Coronary artery (tissue), 2 donors: ENCODE measurements at regions not wholly inside any gene's neighbourhood (a gene's known extent, or its start where the extent isn't known, plus 50 kb on each side); places are given as distances from the start of the nearest gene placed in this dataset.

ENCODE experiments used
- DNase-seq: peaks from one replicate; pipeline ENCODE4 v3.0.0-alpha.2; 2017; ENCODE audit warnings: low spot score
- H3K27ac ChIP-seq, 2 donors: fragments of 200-600 bp; sonication (generic); one replicate each; pipeline ENCODE4 v1.5.1; 2016 to 2019
- H3K4me3 ChIP-seq: fragments of 200-600 bp; sonication (generic); 2 replicates; pipeline ENCODE4 v1.5.1; 2016; ENCODE audit warnings: mild to moderate bottlenecking, moderate library complexity
- TF ChIP-seq, protein P1 (sequence below): fragments of 200-600 bp; sonication (generic); IDR thresholded peaks from one replicate; pipeline ENCODE4 v1.5.1; 2019; ENCODE audit warnings: antibody characterized with exemption

DNA sequence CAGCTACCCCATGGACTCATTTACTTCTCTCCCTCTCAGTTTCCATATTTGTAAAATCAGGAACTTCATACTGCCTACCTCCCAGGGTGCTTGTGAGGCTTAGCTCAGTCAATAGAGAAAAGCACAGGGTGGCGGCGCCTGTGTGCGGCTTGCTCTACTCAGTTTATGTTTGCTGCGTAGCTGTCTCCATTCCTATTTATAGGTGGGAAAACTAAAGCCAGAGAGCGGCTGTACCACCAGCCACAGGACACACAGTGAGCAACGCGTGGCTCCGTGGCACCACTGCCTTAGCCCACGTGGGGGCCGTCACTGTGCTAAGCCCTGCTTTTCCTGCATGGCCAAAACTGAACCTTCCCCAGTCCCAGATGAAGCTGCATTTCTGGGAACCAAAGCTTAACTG lies 292.4 kb downstream of the TEX29 start:
- TF ChIP-seq, protein P1, sequence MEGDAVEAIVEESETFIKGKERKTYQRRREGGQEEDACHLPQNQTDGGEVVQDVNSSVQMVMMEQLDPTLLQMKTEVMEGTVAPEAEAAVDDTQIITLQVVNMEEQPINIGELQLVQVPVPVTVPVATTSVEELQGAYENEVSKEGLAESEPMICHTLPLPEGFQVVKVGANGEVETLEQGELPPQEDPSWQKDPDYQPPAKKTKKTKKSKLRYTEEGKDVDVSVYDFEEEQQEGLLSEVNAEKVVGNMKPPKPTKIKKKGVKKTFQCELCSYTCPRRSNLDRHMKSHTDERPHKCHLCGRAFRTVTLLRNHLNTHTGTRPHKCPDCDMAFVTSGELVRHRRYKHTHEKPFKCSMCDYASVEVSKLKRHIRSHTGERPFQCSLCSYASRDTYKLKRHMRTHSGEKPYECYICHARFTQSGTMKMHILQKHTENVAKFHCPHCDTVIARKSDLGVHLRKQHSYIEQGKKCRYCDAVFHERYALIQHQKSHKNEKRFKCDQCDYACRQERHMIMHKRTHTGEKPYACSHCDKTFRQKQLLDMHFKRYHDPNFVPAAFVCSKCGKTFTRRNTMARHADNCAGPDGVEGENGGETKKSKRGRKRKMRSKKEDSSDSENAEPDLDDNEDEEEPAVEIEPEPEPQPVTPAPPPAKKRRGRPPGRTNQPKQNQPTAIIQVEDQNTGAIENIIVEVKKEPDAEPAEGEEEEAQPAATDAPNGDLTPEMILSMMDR: no peak
- Histone ChIP-seq H3K27ac (no peak overlapping the region), H3K4me3 (no peak overlapping the region)
- DNase-seq: no peak

DNA sequence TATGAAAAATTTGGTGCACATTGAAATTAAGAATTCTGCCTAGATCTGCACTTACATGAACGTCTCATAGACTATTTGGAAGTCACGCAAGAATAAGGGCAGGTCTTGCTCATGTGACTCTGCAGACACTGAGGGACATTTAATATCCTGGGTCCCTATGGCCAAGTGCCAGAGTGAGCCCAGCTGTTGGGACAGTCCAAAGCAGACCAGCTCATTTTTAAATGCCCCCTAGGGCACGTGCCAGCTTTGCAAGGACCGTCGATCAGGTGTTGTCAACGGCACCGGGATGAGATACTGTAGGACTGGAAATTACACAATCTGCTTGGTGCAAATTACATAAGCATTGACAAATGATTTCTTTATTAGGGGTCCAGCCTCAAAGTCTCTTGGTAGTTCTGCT lies 293.6 kb downstream of the TEX29 start:
- H3K27ac ChIP-seq: no peak overlapping the region
- DNase-seq: peak; percentile 11
- no peak overlapping the region for H3K4me3 ChIP-seq
- TF ChIP-seq, protein P1: no peak

DNA sequence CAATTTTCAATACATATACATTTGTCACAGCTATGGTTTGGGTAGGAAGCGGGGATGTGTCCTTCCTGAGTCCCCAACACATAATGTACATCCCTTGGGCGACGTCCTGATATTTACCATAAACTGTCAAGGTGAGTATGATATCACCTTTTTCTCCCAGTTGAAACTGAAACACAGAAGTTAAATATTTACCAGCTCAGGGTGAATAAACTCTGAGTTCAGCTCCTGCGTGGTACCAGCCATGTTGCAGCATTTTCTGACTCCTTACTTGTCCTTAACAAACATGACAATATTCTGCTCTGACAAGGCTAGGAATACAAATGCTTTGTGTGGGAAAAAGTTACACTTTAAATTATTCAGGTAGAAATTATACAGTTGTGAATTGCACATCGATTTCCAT lies 294.2 kb downstream of the TEX29 start:
- TF ChIP-seq, protein P1: no peak
- H3K27ac ChIP-seq: no peak overlapping the region
- DNase-seq: no peak
- H3K4me3 ChIP-seq: no peak overlapping the region

DNA sequence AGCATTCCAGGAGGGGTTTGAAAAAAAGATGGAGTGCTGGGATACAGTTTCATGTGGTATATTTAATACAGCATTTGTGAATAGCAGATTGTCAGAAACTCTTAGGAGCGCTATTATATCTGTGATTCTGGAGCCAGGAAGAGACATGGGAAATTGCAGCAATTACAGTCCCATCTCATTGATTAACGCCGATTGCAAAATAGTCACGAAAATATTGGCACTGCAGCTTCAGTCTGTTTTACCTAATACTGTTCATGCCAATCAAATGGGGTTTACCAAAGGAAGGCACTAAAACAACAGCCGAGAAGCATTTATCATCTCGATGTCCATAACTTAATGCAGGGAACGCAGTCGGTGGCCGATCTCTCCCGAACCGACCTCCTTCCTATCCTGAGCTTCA lies 295.8 kb downstream of the TEX29 start:
- no peak overlapping the region for H3K27ac ChIP-seq

DNA sequence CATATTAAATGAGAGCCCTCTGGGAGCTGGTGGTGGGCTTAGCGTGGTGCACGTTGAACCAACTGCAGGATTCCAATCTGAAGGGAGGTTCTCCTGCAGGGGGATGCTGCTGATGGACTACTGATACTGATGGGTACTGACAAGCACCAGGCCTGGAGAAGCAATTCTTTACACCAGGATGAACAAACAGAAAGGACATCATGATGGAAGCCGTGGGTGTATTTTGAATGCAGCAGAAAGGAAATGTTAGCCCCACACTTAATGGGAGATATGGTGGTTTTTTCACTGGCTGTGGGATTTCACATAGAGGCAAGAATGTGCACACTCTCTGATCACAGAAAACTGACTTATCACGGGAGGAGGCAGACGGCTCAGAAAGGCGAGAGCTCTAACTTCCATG lies 299.7 kb downstream of the TEX29 start:
- DNase-seq: peak; percentile 26
- TF ChIP-seq, protein P1: no peak
- no peak overlapping the region for H3K4me3 ChIP-seq
- H3K27ac ChIP-seq: no peak overlapping the region

More for the DNA sequence above, 295.8 kb downstream of the TEX29 start:
- DNase-seq: peak; percentile 21
- H3K4me3 ChIP-seq: no peak overlapping the region
- TF ChIP-seq, protein P1: no peak

DNA sequence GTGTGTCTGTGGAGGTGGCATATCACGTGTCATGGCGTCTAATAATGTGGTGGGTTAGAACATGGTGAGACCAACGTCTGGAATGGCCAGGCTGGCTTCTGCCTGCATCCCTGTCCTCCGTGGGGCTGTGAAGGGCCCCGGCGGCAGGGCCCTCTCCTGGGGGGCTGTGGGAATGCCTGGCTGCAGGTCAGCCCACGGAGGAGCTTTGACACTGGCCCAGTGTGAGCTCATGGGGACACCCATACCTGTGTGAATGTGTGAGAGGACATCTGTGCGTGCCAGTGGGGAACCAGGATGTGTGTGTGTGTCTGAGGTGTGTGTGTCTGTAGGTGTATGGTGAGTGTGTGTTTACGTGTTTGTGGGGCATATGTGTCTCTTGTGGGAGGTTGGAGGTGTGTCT lies 300.1 kb downstream of the TEX29 start:
- TF ChIP-seq, protein P1: no peak
- no peak overlapping the region for H3K27ac ChIP-seq
- peak; percentile 64 for DNase-seq

DNA sequence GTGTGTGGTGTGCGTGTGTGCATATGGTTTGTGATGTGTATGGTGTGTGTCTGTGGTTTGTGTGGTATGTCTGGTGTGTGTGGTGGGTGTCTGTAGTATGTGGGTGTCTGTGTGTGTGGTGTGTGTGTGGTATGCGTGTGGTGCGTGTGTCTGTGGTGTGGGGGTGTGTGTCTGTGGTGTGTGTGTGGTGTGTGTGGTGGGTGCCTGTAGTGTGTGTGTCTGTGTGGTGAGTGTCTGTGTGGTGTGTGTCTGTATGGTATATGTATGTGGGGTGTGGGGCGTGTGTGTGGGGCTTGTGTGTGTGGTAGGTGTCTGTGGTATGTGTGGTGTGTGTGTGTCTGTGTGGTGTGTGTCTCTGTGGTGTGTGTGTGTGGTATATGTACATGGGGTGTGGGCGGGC lies 300.7 kb downstream of the TEX29 start:
- TF ChIP-seq, protein P1: no peak
- H3K27ac ChIP-seq: no peak overlapping the region
- no peak overlapping the region for H3K4me3 ChIP-seq
- DNase-seq: peak; percentile 0

More for the DNA sequence above, 300.1 kb downstream of the TEX29 start:
- no peak overlapping the region for H3K4me3 ChIP-seq
